Karpas-422 (cell line): ENCODE measurements at regions not wholly inside any gene's neighbourhood (a gene's known extent, or its start where the extent isn't known, plus 50 kb on each side); places are given as distances from the start of the nearest gene placed in this dataset.

Source experiments
- DNase-seq: peaks from one replicate; pipeline ENCODE4 v3.0.0-alpha.2; 2015
- H2AFZ ChIP-seq: fragments of 200-600 bp; sonication (generic); 2 replicates; pipeline ENCODE4 v1.6.1; 2014; ENCODE audit warnings: antibody characterized with exemption, low read length, mixed read lengths
- H3K27ac ChIP-seq: fragments of 200-600 bp; sonication (generic); 2 replicates; pipeline ENCODE4 v1.5.1; 2014; ENCODE audit warnings: mild to moderate bottlenecking, low read length, moderate library complexity
- H3K27me3 ChIP-seq: fragments of 200-600 bp; sonication (generic); 2 replicates; pipeline ENCODE4 v1.6.1; 2014; ENCODE audit warnings: low read length, mixed read lengths
- H3K36me3 ChIP-seq: fragments of 200-600 bp; sonication (generic); 2 replicates; pipeline ENCODE4 v1.6.1; 2014; ENCODE audit warnings: low read length, mixed read lengths; ENCODE audit not compliant: insufficient read depth
- H3K4me1 ChIP-seq: fragments of 200-600 bp; sonication (generic); 2 replicates; pipeline ENCODE4 v1.6.1; 2014; ENCODE audit warnings: mild to moderate bottlenecking, low read length, mixed read lengths
- H3K4me2 ChIP-seq: fragments of 200-600 bp; sonication (generic); 2 replicates; pipeline ENCODE4 v1.6.1; 2014; ENCODE audit warnings: low read length, low read depth, mild to moderate bottlenecking; ENCODE audit not compliant: poor library complexity, severe bottlenecking
- H3K4me3 ChIP-seq: fragments of 200-600 bp; sonication (generic); 2 replicates; pipeline ENCODE4 v1.5.1; 2014; ENCODE audit warnings: mild to moderate bottlenecking, antibody characterized with exemption, low read length, mixed read lengths
- H3K79me2 ChIP-seq: fragments of 200-600 bp; sonication (generic); 2 replicates; pipeline ENCODE4 v1.6.1; 2014; ENCODE audit warnings: mild to moderate bottlenecking, low read length, mixed read lengths
- H3K9ac ChIP-seq: fragments of 200-600 bp; sonication (generic); 2 replicates; pipeline ENCODE4 v1.6.0; 2014; ENCODE audit warnings: low read length
- H3K9me2 ChIP-seq: fragments of 200-600 bp; sonication (generic), shearing (Covaris generic); replicated peaks from 2 replicates; pipeline ENCODE4 v1.6.0; 2014; ENCODE audit warnings: mild to moderate bottlenecking, low read length, moderate library complexity; ENCODE audit not compliant: insufficient read depth
- H3K9me3 ChIP-seq: fragments of 300-700, 200-600 bp; sonication (generic); 2 replicates; pipeline ENCODE4 v1.6.1; 2014; ENCODE audit warnings: low read length, mixed read lengths
- H4K20me1 ChIP-seq: fragments of 200-600 bp; sonication (generic); 2 replicates; pipeline ENCODE4 v1.6.1; 2014; ENCODE audit warnings: mild to moderate bottlenecking, antibody characterized with exemption, low read length, low read depth; ENCODE audit not compliant: insufficient read depth

DNA sequence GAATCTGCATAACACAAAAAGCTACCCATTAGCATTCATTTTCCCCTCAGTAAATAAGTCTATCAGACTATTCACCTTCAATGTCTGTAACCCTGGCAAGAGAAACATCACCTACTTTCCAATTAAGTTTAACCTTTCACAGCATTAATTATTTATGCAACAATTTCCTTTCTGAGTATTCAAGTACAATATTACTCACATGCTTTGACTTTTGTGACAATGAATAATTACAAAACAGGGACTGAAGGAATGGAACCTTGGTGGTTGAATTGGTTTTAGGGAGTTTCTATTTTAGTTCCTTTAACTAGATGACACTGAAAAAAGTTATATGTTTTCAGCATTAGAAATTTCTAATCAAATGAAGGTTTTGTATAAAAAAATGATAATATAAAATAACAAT is 932.3 kb upstream of the EPHA5 start:
- Histone ChIP-seq H3K36me3 (no peaks in the 10 kb centered on the region), H3K79me2 (no peaks in the 10 kb centered on the region), H3K4me2 (no peak overlapping the region), H3K9ac (no peak overlapping the region), H2AFZ (no peak overlapping the region), H3K27ac (no peak overlapping the region), H3K27me3 (no peaks in the 10 kb centered on the region), H3K9me3 (peaks cover 30% of the 10 kb centered on the region), H3K4me3 (no peak overlapping the region), H4K20me1 (no peaks in the 10 kb centered on the region), H3K4me1 (no peaks in the 10 kb centered on the region), H3K9me2 (no peaks in the 10 kb centered on the region)
- no peak for DNase-seq

DNA sequence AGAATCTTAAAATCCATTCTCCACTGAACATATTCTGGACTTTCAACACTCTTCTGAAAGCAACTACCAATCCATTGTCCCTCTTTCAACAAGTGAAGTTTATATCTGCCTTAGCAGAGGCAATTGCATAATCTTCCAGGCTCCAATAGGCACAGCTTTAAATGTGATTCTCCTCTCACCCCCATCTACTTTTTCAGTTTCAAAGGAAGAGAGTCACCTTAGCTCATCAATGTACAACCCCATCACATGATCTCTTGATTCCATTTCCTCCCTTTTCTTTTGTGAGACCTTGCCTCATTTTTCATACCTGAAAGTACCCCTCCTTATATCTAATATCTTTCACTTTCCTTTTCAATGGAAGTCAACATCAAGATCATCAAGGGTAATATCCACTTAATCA is 921.7 kb upstream of the EPHA5 start:
- Histone ChIP-seq H2AFZ (no peak overlapping the region), H3K27me3 (no peaks in the 10 kb centered on the region), H3K9me2 (no peaks in the 10 kb centered on the region), H3K4me3 (no peak overlapping the region), H3K4me2 (no peak overlapping the region), H3K79me2 (no peaks in the 10 kb centered on the region), H4K20me1 (no peaks in the 10 kb centered on the region), H3K9ac (no peak overlapping the region), H3K9me3 (peaks cover 31% of the 10 kb centered on the region), H3K4me1 (no peaks in the 10 kb centered on the region), H3K27ac (no peak overlapping the region), H3K36me3 (no peaks in the 10 kb centered on the region)
- DNase-seq, result no peak

DNA sequence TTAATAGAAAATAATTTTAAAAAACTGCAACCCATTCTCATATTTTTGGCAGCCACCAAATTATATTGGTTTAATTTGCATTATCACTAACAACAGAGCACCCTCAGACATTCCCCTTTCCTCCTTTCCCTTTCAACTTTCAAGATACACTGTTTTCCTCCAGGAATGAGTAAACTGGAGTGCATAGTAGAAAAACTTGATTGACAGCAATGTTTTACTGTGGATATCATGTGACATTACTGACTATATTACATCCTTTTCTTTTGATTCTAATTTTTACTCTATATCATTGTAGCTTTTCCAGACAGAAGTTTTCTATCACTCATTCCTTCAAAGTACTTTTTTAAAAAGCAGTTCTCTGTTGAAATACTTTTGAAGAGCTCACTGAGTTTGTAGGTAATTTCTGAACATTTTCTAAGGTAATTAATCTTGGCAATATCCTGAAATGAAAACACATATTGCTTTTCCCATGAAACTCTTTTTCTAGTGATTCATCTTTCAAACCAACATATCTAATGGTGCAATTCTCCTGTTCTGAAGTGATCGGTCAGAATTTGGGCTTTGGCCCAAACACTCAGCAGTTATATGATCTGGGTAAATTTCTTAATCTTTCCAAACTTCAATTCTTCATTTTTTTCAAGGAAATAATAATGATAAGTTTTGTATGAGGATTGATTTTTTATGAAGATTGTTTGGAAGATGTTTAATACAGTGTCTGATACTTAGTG is 920.4 kb upstream of the EPHA5 start:
- no peaks in the 10 kb centered on the region for H3K27me3 ChIP-seq
- no peaks in the 10 kb centered on the region for H3K36me3 ChIP-seq
- H3K4me2 ChIP-seq, result no peak overlapping the region
- no peaks in the 10 kb centered on the region for H3K79me2 ChIP-seq
- H3K9me3 ChIP-seq, result peaks cover 29% of the 10 kb centered on the region
- no peak overlapping the region for H3K27ac ChIP-seq
- no peak overlapping the region for H3K9ac ChIP-seq
- no peak overlapping the region for H2AFZ ChIP-seq
- H3K9me2 ChIP-seq, result no peaks in the 10 kb centered on the region
- peaks cover 4% of the 10 kb centered on the region for H3K4me1 ChIP-seq
- H4K20me1 ChIP-seq, result no peaks in the 10 kb centered on the region
- no peak for DNase-seq
- H3K4me3 ChIP-seq, result no peak overlapping the region

- Histone ChIP-seq H3K4me1 (peaks cover 6% of the 10 kb centered on the region), H3K4me3 (no peak overlapping the region), H3K9ac (no peak overlapping the region), H3K36me3 (no peaks in the 10 kb centered on the region), H3K27me3 (no peaks in the 10 kb centered on the region), H3K4me2 (no peak overlapping the region), H4K20me1 (no peaks in the 10 kb centered on the region), H3K9me2 (no peaks in the 10 kb centered on the region), H3K27ac (no peak overlapping the region), H3K79me2 (no peaks in the 10 kb centered on the region), H2AFZ (no peak overlapping the region), H3K9me3 (peaks cover 24% of the 10 kb centered on the region)
- no peak for DNase-seq
Measured at GRCh38 chr4:66589183-66589582, 918.9 kb upstream of the EPHA5 start.

DNA sequence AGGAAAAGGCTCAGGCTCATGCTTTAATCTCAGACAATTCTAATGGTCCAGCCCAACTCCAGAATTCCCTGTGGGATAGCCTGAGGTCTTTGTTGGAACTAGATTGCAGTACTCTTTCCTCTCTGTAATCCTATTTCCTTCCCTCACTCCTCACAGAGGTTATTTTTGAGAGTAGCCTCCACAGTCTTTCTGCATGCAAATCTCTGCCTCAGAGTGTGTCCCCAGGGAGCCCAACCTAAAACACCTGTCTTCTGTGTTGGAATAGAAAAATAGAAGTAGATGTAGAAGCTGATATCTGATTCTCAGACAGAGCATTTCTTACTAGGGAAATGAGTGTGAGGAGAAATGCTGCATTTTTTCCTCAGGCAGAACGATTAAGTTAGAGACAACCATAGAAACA is 915.5 kb upstream of the EPHA5 start:
- no peaks in the 10 kb centered on the region for H3K36me3 ChIP-seq
- no peak for DNase-seq
- no peak overlapping the region for H3K4me3 ChIP-seq
- H2AFZ ChIP-seq, result no peak overlapping the region
- peaks cover 27% of the 10 kb centered on the region for H3K9me3 ChIP-seq
- peaks cover 6% of the 10 kb centered on the region for H3K4me1 ChIP-seq
- H3K79me2 ChIP-seq, result no peaks in the 10 kb centered on the region
- H3K4me2 ChIP-seq, result no peak overlapping the region
- H4K20me1 ChIP-seq, result no peaks in the 10 kb centered on the region
- H3K9ac ChIP-seq, result no peak overlapping the region
- H3K27me3 ChIP-seq, result no peaks in the 10 kb centered on the region
- no peak overlapping the region for H3K27ac ChIP-seq
- no peaks in the 10 kb centered on the region for H3K9me2 ChIP-seq

DNA sequence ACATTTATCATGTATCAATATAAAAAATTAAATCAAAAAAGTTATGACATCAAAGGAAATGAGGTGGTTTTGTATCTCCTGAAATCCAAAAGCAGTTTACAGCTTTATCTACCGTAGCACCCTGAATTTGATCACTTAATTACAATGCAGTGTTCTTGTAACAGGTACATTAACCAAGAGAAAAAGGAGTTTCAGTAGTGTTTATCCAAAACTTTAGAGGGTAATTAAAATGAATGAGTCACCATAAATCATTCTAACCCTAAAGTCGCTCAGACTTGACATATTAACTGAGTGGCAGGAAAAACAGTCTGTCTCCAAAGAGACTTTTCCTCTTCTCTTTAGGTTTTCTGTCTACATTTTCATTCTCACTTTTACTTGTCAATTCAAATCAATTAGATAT is 907.6 kb upstream of the EPHA5 start:
- Histone ChIP-seq H3K36me3 (no peaks in the 10 kb centered on the region), H3K4me3 (no peak overlapping the region), H3K9ac (no peak overlapping the region), H4K20me1 (no peaks in the 10 kb centered on the region), H3K4me2 (no peak overlapping the region), H3K79me2 (no peaks in the 10 kb centered on the region), H3K9me3 (peaks cover 17% of the 10 kb centered on the region), H3K27me3 (no peaks in the 10 kb centered on the region), H3K27ac (no peak overlapping the region), H3K4me1 (no peaks in the 10 kb centered on the region), H2AFZ (no peak overlapping the region), H3K9me2 (no peaks in the 10 kb centered on the region)
- DNase-seq, result no peak

GRCh38 chr4:66575008-66575696 is 904.9 kb upstream of the EPHA5 start:
- Histone ChIP-seq H3K79me2 (no peaks in the 10 kb centered on the region), H3K9me3 (peaks cover 11% of the 10 kb centered on the region), H2AFZ (no peak overlapping the region), H3K27me3 (no peaks in the 10 kb centered on the region), H4K20me1 (no peaks in the 10 kb centered on the region), H3K27ac (no peak overlapping the region), H3K4me2 (no peak overlapping the region), H3K4me3 (no peak overlapping the region), H3K36me3 (no peaks in the 10 kb centered on the region), H3K4me1 (no peaks in the 10 kb centered on the region), H3K9me2 (no peaks in the 10 kb centered on the region), H3K9ac (no peak overlapping the region)
- no peak for DNase-seq

GRCh38 chr4:66574145-66574978 is 904.1 kb upstream of the EPHA5 start:
- H3K4me2 ChIP-seq, result no peak overlapping the region
- H3K27ac ChIP-seq, result no peak overlapping the region
- peaks cover 12% of the 10 kb centered on the region for H3K9me3 ChIP-seq
- no peaks in the 10 kb centered on the region for H3K9me2 ChIP-seq
- no peak overlapping the region for H2AFZ ChIP-seq
- DNase-seq, result no peak
- no peaks in the 10 kb centered on the region for H4K20me1 ChIP-seq
- H3K4me3 ChIP-seq, result no peak overlapping the region
- no peaks in the 10 kb centered on the region for H3K79me2 ChIP-seq
- H3K9ac ChIP-seq, result no peak overlapping the region
- no peaks in the 10 kb centered on the region for H3K4me1 ChIP-seq
- H3K27me3 ChIP-seq, result no peaks in the 10 kb centered on the region
- H3K36me3 ChIP-seq, result no peaks in the 10 kb centered on the region
